GM12878 (cell line): ENCODE measurements at regions not wholly inside any gene's neighbourhood (a gene's known extent, or its start where the extent isn't known, plus 50 kb on each side); places are given as distances from the start of the nearest gene placed in this dataset.

Experiments
- ATAC-seq: fragments of 200-7000 bp; cut with Tn5 transposase; 3 replicates; pipeline ENCODE4 v1.9.1; 2020; ENCODE audit warnings: mild to moderate bottlenecking, moderate library complexity
- BruUV-seq: library from RNA; stranded (reverse); fragments of 400-500 nt; replicated peaks from 2 replicates; lab custom pipeline; 2021; lab: Mats Ljungman, UMichigan
- CTCF ChIA-PET: fragments of 300-600 bp; sonication (Branson Sonifier 250); formaldehyde crosslinking; extraction: SDS; loops from one replicate; lab custom pipeline; 2021; ENCODE audit warnings: inconsistent platforms; lab: Yijun Ruan, JAX
- POLR2A ChIA-PET: fragments of 350-600 bp; formaldehyde crosslinking; extraction: SDS; loops from one replicate; lab custom pipeline; 2021; ENCODE audit warnings: inconsistent platforms; lab: Charles Lee
- RAD21 ChIA-PET: fragments of 300-600 bp; sonication (Branson Sonifier 250); formaldehyde crosslinking; loops from one replicate; lab custom pipeline; 2023; ENCODE audit warnings: antibody characterized with exemption; ENCODE audit not compliant: unreplicated experiment; lab: Charles Lee
- SMC1A ChIA-PET: fragments of 300-600 bp; sonication (Branson Sonifier 250); formaldehyde crosslinking; loops from one replicate; lab custom pipeline; 2023; ENCODE audit not compliant: unreplicated experiment, uncharacterized antibody; lab: Charles Lee
- DNase-seq: peaks from one replicate; pipeline ENCODE4 v3.0.0-alpha.2; 2011; ENCODE audit warnings: low read depth, low spot score
- FAIRE-seq: peaks from 3 replicates; lab custom pipeline; 2011; peaks lifted over from hg19 to GRCh38; lab: Jason Lieb, UNC
- H2AFZ ChIP-seq: 2 replicates; pipeline ENCODE4 v1.6.0; 2011; ENCODE audit warnings: low read depth, low read length, control low read depth; ENCODE audit not compliant: control insufficient read depth
- H3K27ac ChIP-seq: 2 replicates; pipeline ENCODE4 v1.5.1; 2011; ENCODE audit warnings: control low read depth; ENCODE audit not compliant: control insufficient read depth, insufficient read depth
- H3K27me3 ChIP-seq, 2 experiments: replicated peaks in 1 of 2; 2 replicates each; pipeline versions ENCODE4 v1.6.0 to v1.6.1; 2011; ENCODE audit warnings: low read length in 1 of 2; ENCODE audit not compliant: control insufficient read depth in 2 of 2, insufficient read depth in 2 of 2
- H3K36me3 ChIP-seq, 2 experiments: 2 replicates each; pipeline ENCODE4 v1.5.1; 2011; ENCODE audit warnings: low read length in 1 of 2; ENCODE audit not compliant: control insufficient read depth in 2 of 2, insufficient read depth in 2 of 2
- H3K4me1 ChIP-seq: 2 replicates; pipeline ENCODE4 v1.6.1; 2011; ENCODE audit warnings: mild to moderate bottlenecking, low read length, moderate library complexity, mixed read lengths; ENCODE audit not compliant: control insufficient read depth, insufficient read depth
- H3K4me2 ChIP-seq: 2 replicates; pipeline ENCODE4 v1.6.0; 2011; ENCODE audit warnings: control low read depth; ENCODE audit not compliant: control insufficient read depth, insufficient read depth
- H3K4me3 ChIP-seq: fragments of 200-600 bp; sonication (generic); 2 replicates; pipeline ENCODE4 v1.5.1; 2016
- H3K79me2 ChIP-seq: 2 replicates; pipeline ENCODE4 v1.6.0; 2011; ENCODE audit warnings: low read length; ENCODE audit not compliant: control insufficient read depth, insufficient read depth
- H3K9ac ChIP-seq: 2 replicates; pipeline ENCODE4 v1.8.0; 2011; ENCODE audit warnings: low read length, control low read depth, mixed read lengths; ENCODE audit not compliant: control insufficient read depth, insufficient read depth
- H3K9me3 ChIP-seq: replicated peaks from 3 replicates; pipeline ENCODE4 v1.5.1; 2011; ENCODE audit warnings: mild to moderate bottlenecking, low read length; ENCODE audit not compliant: control insufficient read depth, insufficient read depth
- H4K20me1 ChIP-seq: 2 replicates; pipeline ENCODE4 v1.6.0; 2011; ENCODE audit not compliant: control insufficient read depth, insufficient read depth
- ATF7 ChIP-seq: fragments of 450-650 bp; IDR thresholded peaks from 2 replicates; pipeline ENCODE4 v1.6.1; 2016; ENCODE audit warnings: low read depth, mild to moderate bottlenecking
- BRCA1 ChIP-seq: IDR thresholded peaks from 2 replicates; pipeline ENCODE4 v1.6.1; 2011; ENCODE audit warnings: low read depth, low read length, improper control_type of control experiment
- CREM ChIP-seq: IDR thresholded peaks from 2 replicates; pipeline ENCODE4 v1.6.1; 2014; ENCODE audit warnings: antibody characterized with exemption, low read depth
- FOXM1 ChIP-seq: IDR thresholded peaks from 2 replicates; pipeline ENCODE4 v1.6.1; 2012; ENCODE audit warnings: low read depth, mild to moderate bottlenecking, inconsistent platforms, low read length, moderate library complexity
- HDAC2 ChIP-seq: fragments of 200-600 bp; sonication (generic); IDR thresholded peaks from 2 replicates; pipeline ENCODE4 v1.6.1; 2017
- IRF4 ChIP-seq: IDR thresholded peaks from 2 replicates; pipeline ENCODE4 v1.6.1; 2011; ENCODE audit warnings: low read depth, low read length
- NR2C1 ChIP-seq: fragments of 450-650 bp; IDR thresholded peaks from 2 replicates; pipeline ENCODE4 v1.6.1; 2017; ENCODE audit warnings: antibody characterized with exemption, mild to moderate bottlenecking, moderate library complexity
- PML ChIP-seq: IDR thresholded peaks from 2 replicates; pipeline ENCODE4 v1.6.1; 2012; ENCODE audit warnings: low read length, inconsistent platforms
- POLR2AphosphoS2 ChIP-seq: IDR thresholded peaks from 2 replicates; pipeline ENCODE4 v1.6.1; 2011; ENCODE audit warnings: low read depth, mild to moderate bottlenecking, low read length, improper control_type of control experiment, moderate library complexity
- SUZ12 ChIP-seq: fragments of 200-600 bp; sonication (generic); IDR thresholded peaks from one replicate; pipeline ENCODE4 v1.6.1; 2018; ENCODE audit warnings: antibody characterized with exemption, mild to moderate bottlenecking; ENCODE audit not compliant: unreplicated experiment
- ZNF217 ChIP-seq: fragments of 450-650 bp; IDR thresholded peaks from 2 replicates; pipeline ENCODE4 v1.6.1; 2017; ENCODE audit warnings: antibody characterized with exemption, mild to moderate bottlenecking
- in situ Hi-C: fragments of 300-500 bp; cut with MboI; formaldehyde crosslinking; loops from 9 replicates; pipeline ENCODE4 v1.14.3; 2018; ENCODE audit warnings: mixed read lengths
- intact Hi-C: fragments of 100-400 bp; cut with micrococcal nuclease; formaldehyde crosslinking; loops from one replicate; pipeline ENCODE4 v1.14.2; 2022; ENCODE audit not compliant: unreplicated experiment
- TF ChIP-seq, protein P1 (sequence below): IDR thresholded peaks from 2 replicates; pipeline ENCODE4 v1.6.1; 2012; ENCODE audit warnings: mild to moderate bottlenecking, low read depth, low read length
- TF ChIP-seq, protein P2 (sequence below): fragments of 450-650 bp; IDR thresholded peaks from 2 replicates; pipeline ENCODE4 v1.6.1; 2017; ENCODE audit warnings: mild to moderate bottlenecking

DNA sequence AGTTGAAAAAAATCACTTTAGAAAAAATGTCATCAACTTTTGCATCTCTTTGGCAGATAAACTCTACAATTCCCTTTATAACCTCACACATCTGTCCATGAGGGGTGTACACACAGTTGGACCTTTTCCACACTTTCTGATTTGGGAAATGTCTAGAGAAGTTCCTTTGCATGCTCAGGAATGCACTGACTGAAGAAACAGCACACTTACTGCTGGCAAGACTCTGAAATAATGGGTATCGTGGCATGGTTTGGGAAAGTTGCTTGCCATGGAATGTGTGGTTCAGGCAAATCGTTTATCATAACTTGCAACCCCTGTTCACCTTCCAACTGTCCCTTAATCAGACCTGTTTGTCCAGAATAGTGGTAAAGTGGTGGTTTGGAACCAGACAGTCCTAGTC is 135.3 kb upstream of the TGFBR2 start (continued):
- TF ChIP-seq BRCA1 (no peak), ATF7 (no peak), CREM (no peak), HDAC2 (no peak), IRF4 (no peak), POLR2AphosphoS2 (no peak)
- TF ChIP-seq, protein P1, sequence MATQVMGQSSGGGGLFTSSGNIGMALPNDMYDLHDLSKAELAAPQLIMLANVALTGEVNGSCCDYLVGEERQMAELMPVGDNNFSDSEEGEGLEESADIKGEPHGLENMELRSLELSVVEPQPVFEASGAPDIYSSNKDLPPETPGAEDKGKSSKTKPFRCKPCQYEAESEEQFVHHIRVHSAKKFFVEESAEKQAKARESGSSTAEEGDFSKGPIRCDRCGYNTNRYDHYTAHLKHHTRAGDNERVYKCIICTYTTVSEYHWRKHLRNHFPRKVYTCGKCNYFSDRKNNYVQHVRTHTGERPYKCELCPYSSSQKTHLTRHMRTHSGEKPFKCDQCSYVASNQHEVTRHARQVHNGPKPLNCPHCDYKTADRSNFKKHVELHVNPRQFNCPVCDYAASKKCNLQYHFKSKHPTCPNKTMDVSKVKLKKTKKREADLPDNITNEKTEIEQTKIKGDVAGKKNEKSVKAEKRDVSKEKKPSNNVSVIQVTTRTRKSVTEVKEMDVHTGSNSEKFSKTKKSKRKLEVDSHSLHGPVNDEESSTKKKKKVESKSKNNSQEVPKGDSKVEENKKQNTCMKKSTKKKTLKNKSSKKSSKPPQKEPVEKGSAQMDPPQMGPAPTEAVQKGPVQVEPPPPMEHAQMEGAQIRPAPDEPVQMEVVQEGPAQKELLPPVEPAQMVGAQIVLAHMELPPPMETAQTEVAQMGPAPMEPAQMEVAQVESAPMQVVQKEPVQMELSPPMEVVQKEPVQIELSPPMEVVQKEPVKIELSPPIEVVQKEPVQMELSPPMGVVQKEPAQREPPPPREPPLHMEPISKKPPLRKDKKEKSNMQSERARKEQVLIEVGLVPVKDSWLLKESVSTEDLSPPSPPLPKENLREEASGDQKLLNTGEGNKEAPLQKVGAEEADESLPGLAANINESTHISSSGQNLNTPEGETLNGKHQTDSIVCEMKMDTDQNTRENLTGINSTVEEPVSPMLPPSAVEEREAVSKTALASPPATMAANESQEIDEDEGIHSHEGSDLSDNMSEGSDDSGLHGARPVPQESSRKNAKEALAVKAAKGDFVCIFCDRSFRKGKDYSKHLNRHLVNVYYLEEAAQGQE, result no peak

DNA sequence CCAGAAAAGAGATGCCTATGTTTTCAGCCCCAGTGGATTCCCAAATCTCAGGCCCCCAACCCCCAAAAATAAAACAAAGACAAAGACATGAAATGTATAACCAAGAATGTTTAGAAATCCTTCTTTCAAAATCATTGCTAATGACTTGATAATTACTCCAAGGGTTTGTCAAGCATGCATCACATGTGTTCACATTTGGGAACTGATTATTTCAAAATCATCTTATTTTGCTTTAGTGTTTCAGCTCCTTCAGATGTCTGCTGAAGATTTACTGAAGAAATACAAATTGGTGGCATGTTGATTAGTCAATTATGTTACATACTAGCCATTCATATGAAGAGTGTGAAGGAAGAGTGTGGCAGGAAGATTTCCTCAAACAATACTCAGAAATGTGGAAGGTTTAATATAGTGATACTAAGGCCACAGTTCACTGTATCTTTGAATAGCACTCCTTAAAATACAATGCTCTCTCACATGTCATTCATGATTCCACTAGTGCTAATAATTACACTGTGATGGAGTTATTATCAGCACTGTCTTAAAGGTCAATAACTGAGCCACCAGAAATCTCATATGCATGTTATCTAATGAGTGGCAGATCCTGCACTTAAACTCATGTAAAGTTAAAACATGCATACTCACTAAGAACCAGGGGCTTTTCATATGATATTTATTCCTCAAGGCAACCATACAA is 134.5 kb upstream of the TGFBR2 start:
- H3K4me2 ChIP-seq, result no peak overlapping the region
- intact Hi-C loops (no loop called here), in situ Hi-C loops (no loop called here)
- ChIA-PET SMC1A (no interaction called here), POLR2A (no interaction called here), CTCF (no interaction called here), RAD21 (no interaction called here)
- H3K36me3 ChIP-seq, result no peaks in the 10 kb centered on the region
- no peak for DNase-seq
- no peak overlapping the region for H3K27ac ChIP-seq
- peaks cover 14% of the 10 kb centered on the region; the same call in 1 of the 2 replicates for H3K4me1 ChIP-seq
- no peaks in the 10 kb centered on the region for H3K27me3 ChIP-seq
- no peaks in the 10 kb centered on the region; the same call in 2 of the 3 replicates for H3K9me3 ChIP-seq
- no peak overlapping the region for H3K4me3 ChIP-seq
- no peaks in the 10 kb centered on the region for H4K20me1 ChIP-seq
- no peak for ATAC-seq
- TF ChIP-seq SUZ12 (no peak), PML (no peak), NR2C1 (no peak), ZNF217 (no peak), FOXM1 (no peak)
- TF ChIP-seq, protein P2, sequence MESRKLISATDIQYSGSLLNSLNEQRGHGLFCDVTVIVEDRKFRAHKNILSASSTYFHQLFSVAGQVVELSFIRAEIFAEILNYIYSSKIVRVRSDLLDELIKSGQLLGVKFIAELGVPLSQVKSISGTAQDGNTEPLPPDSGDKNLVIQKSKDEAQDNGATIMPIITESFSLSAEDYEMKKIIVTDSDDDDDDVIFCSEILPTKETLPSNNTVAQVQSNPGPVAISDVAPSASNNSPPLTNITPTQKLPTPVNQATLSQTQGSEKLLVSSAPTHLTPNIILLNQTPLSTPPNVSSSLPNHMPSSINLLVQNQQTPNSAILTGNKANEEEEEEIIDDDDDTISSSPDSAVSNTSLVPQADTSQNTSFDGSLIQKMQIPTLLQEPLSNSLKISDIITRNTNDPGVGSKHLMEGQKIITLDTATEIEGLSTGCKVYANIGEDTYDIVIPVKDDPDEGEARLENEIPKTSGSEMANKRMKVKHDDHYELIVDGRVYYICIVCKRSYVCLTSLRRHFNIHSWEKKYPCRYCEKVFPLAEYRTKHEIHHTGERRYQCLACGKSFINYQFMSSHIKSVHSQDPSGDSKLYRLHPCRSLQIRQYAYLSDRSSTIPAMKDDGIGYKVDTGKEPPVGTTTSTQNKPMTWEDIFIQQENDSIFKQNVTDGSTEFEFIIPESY, result no peak
- no peak overlapping the region for H3K9ac ChIP-seq
- FAIRE-seq, result no peak
- H3K79me2 ChIP-seq, result no peaks in the 10 kb centered on the region
- H2AFZ ChIP-seq, result no peak overlapping the region
- BruUV-seq, result no TSS peak
